Suppressor macrophage treated with lipopolysaccharide for 4 hours (primary cell): ENCODE measurements at regions not wholly inside any gene's neighbourhood (a gene's known extent, or its start where the extent isn't known, plus 50 kb on each side); places are given as distances from the start of the nearest gene placed in this dataset.
A peak's percentile ranks its signal among the peaks of the same experiment; 100 is the strongest.

Source experiments
- DNase-seq: peaks from one replicate; pipeline ENCODE4 v3.0.0-alpha.2; 2020

DNA sequence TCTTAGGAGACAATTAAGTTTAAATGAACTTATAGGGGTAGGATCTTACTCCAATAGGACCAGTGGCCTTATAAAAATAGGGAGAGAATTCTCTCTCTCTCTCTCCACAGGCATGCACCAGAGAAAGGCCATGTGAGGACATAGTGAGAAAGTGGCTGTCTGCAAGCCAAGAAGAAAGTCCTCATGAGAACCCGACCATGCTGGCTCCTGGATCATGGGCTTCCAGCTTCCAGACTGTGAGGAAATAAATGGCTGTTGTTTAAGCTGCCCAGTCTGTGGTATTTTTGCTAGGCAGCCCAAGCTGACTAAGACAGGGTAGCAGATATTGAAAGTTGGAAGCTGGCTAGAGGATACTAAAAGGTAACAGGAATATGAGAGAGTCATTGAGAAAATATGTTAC is 454.0 kb downstream of the NBAS start:
- DNase-seq = no peak

DNA sequence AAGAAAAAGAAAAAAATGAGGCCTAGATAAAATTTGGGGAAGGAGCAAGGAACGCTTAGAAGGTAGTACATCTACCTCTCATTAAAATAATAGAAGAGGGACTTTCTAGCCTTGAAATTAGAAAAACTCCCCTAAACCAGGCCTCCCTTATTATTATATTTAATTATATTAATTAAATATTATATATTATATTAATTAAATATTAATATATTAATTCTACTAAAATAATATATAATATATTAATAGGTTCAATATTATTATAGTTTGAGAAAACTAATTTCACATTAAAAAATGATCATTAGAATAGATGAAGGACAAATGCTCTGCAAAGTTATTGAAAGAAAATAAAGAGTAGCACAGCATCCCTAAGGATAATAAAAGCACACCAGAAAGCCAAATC is 449.4 kb downstream of the NBAS start:
- no peak for DNase-seq

DNA sequence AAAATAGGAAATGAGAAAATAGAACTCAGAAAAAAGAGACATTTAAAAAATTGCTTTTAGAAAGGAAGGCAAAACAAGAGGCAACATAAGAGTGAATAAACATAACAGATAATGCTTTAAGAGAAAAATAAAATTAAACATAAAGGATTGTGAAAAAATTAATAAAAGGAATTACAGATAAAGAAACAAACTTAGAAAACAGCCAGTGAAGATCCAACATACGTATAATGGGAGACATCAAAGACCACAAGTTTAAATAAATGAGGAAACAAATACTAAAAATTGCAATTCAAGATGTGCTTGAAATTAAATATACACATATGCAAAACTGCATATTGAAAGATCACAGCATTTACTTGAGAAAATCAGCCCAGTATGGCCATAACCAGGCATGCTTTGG is 448.9 kb downstream of the NBAS start:
- no peak for DNase-seq

GRCh38 chr2:15115776-15116175 is 445.4 kb downstream of the NBAS start:
- DNase-seq = peak; percentile 41

DNA sequence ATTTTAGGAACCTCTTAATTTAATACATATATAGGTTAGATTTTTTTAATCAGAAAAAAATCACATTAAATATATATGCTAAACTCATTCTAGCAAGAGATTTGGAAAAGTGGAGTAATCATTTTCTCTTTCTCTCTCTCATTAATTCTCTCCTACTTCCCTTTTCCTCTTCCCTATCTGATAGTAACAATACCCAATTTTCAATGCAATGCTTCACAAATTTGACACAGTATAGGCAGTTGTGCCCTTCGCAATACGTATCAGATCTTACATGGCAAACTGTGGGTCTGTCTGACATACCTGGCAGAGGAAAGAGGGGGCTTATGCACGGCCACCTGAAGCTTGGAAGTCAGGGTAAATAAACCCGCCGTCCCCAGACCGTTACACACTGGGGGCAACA is 444.3 kb downstream of the NBAS start:
- DNase-seq = no peak
